GM18508 (cell line): ENCODE measurements at regions not wholly inside any gene's neighbourhood (a gene's known extent, or its start where the extent isn't known, plus 50 kb on each side); places are given as distances from the start of the nearest gene placed in this dataset.
A peak's percentile ranks its signal among the peaks of the same experiment; 100 is the strongest.

Experiments
- ATAC-seq: cut with Tn5 transposase; IDR thresholded peaks from one replicate; pipeline ENCODE4 v1.9.1; 2021; ENCODE audit warnings: moderate number of reproducible peaks; ENCODE audit not compliant: insufficient read depth, unreplicated experiment

GRCh38 chr10:10365676-10366075 is 652.0 kb upstream of the CELF2 start:
- no peak for ATAC-seq

DNA sequence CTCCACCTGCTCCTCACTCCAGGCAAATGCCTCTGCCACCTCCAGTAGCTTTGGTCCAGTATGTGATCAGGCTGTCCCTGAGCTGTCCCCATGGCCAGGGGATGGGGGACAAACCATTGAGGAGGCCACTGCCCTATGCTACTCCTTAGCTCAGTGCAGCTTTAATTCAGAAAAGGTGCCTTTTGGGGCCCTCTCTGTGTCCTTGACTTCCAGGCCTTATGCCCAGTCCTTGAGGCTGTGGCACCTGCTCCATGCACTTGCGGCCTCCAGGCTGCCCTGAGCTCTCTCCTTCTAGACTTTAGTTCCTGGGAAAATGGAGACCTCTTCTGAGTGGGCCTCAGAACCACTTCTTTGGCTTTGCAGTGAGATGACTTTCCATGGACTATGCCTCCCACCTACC is 650.8 kb upstream of the CELF2 start:
- ATAC-seq, result no peak

DNA sequence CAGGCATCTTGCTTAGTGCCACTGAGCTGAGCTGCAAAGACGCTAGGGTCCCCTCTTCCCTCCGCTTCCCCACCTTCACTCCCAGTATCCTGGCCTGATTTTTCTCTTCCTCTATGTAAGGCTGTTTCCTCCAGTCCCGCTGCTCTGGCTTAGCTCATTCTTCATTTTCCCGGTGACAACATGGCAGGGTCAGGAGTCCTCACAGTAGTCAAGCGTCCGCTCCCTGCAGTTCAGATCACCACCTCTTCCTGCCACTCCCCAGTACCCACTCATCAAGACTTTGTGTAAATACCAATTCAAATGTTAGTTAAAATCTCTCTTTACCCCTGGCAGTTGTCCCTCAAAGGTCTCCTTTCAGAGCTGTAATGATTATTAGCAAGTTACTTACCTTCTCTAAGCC is 650.4 kb upstream of the CELF2 start:
- no peak for ATAC-seq

DNA sequence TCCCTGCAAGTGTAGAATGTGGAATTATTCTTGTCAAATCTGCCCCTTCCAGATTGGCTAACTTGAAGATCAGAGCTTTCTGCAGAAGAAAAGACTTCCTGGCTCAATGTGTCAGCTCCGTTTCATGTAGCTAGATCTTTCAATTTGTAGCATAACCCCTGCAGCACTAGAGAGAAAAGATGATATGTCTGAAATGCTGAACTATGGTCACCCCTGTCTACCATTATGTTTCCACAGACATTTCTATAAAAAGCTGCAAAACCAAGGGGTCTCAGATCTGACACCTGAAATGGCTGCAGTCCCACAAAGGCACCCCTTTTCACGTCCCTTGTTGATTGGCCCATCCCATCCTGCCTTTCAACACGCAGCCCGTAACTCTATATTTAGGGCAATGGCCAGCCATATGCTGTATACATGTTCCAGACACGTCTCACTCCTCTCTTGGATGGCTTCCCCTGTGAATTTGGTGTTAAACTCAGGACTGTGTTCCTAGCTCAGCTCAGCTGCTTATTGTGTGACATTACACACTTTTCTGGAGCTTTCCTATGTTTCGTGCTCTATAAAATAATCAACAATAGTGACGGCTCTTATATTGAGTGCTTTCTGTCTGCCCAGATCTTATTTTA is 648.6 kb upstream of the CELF2 start:
- ATAC-seq, result no peak

DNA sequence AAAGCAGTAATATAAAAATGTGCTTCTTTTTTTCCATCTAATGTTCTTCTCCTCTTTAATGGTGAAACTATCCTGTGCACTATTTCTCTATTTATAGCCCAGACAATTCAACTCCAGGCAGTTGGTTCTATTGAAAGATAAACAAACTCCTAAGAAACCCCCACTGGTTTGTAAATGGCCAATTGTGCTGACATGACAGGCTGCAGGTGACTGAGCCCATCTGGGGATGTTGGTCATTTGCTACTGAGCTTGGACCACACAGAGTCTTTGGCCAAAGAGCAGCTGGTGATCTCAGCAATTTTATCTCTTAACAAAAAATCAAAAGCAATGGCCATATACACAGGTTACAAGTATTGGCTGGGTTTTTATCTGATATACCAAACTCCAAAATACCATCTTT is 631.8 kb upstream of the CELF2 start:
- ATAC-seq, result no peak

DNA sequence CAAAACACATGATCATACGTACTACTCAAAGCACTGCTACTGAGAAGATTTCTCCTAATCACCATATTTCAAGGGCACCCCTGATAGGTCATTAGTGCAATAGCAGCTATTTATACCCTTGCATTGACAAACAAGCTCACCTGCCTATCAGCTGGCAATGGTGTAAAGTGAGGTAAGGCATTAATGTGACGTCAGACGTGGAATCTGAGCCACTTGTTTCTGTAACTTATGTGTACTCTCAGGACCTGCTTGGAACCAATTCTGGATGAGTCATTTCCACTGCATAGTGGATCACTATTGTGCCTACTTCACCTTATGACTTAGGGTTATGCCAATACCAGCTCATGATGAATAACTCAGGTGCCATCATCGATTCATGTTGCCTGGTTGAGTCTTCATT is 628.5 kb upstream of the CELF2 start:
- no peak for ATAC-seq

DNA sequence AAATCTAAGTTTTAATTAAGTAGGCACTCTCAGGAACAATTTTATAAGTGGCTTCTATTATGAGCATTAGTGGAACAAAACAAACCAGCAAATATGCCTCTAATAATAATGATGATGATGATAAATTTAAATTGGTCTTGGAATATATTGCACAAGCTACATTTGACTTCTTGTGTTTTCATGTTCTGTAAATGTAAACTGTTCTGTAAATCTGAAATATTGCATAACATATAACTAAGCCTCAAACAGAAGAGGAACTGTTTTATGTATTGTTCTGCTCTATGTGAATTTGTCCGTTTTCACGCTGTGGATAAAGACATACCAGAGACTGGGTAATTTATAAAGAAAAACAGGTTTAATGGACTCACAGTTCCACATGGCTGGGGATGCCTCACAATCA is 625.2 kb upstream of the CELF2 start:
- no peak for ATAC-seq

- no peak for ATAC-seq
Measured at GRCh38 chr10:10394933-10395658, 622.6 kb upstream of the CELF2 start.

GRCh38 chr10:10396601-10397000 is 621.1 kb upstream of the CELF2 start:
- no peak for ATAC-seq

DNA sequence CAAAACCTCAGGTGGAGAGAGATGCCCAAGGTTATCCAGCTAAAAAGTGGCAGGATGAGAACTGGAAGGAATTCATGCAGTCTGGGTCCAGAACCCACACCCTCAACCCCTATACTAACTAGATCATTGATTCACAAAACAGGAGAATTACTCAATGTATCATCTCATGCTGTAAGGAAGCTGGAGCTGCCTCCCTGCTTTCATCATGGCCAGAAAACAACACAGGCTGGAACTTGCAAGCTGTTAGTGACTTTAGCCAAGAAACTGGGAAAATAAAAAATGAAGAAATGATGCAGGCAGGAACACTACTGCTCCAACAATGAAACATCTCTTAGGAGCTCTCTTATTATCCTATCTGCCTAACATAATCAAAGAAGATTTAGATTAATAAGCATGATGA is 619.8 kb upstream of the CELF2 start:
- ATAC-seq, result no peak

- no peak for ATAC-seq
Measured at GRCh38 chr10:10403762-10404161, 613.9 kb upstream of the CELF2 start.

DNA sequence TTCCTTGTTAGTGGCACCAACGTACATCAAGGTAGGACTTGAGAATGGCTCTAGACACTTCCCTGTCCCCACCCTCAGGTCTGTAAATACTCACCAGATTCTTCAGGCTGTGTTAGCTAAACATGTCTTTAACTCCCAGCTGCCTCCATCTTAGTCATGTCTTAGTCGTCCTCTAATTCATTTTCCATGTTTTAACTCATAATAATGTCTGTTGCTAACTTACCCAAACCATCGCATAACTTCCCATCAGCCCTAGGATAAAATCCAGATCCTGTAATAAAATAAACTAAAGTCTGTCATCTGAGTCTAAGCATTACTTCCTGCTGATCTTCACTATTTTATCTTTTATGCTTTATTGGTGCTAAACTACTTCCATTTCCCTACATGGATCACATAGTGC is 600.0 kb upstream of the CELF2 start:
- no peak for ATAC-seq

GRCh38 chr10:10418387-10418786 is 599.3 kb upstream of the CELF2 start:
- ATAC-seq, result peak; percentile 99

- no peak for ATAC-seq
Measured at GRCh38 chr10:10421071-10421470, 596.6 kb upstream of the CELF2 start.

DNA sequence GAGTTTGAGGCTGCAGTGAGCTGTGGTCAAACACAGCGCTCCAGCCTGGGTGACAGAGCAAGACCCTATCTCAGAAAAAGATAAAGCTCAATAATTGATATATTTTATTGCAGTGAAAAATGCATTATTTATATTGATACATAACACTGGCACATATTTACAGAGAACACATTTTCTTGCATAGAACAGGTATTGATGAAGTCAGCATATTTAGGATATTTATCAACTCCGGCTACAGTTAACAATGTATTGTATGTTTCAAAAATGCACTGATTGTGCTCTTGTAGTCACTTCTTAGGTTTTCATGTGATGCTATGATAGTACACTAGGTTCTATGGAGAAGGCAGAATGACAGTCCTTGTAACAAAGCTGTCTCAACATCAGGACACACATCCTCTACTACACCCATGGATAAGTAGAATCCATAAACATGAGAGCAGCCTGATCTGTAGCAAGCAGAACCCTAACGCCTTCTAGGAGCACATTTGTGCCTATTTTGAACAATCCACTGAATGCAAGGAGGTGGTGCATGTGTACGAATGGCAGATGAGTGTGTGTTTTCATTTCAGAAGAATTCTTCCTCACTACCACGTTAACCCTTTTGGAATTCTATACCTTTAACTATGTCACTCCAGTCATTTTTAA is 586.1 kb upstream of the CELF2 start:
- no peak for ATAC-seq

- ATAC-seq, result no peak
Measured at GRCh38 chr10:10432296-10433035, 585.2 kb upstream of the CELF2 start.

DNA sequence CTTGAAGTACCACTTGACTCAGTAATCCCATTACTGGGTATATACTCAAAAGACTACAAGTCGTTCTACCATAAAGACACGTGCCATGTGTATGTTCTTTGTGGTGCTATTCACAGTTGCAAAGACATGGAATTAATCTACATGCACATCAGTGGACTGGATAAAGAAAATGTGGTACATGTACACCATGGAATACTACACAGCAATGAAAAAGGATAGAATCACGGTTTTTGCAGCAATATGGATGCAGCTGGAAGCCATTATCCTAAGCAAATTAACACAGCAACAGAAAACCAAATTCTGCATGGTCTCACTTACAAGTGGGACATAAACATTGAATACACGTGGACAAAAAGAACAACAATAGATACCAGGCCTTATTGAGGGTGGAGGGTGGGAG is 583.4 kb upstream of the CELF2 start:
- no peak for ATAC-seq

GRCh38 chr10:10437886-10438285 is 579.8 kb upstream of the CELF2 start:
- ATAC-seq, result no peak

DNA sequence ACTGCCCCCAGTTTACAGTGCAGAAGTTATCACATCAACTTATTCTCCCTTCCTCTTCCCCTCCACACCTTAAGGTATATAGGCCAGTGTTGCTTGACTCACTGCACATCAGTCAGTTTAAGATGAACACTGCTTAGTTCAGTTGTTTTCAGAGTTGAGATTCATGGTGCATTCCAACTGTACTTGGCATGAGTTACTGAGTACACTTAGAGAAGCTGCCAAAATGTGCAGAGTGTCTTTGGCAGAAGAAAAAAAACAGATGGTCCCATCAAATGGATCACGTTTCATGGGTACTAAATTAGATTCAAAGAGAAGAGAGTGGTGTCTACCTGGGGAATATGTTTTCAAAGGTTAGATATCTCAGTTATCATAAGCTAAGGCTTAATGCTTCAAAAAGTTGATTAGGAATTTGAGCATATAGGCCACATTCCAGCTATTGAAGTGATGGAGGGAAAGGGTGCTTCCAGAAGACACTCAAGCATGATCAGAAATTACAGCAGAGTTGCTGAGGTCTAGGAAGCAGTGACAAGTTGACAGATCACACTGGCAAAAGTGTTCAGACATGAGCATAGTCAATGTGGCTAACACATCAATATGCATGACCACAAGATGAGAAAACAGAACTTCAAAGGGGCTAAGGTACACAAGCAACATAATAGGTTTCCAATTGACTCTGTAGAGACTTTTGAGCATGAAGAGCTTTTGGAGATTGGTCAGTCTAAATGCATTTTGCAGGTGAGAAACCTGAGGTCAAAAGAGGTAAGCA is 579.2 kb upstream of the CELF2 start:
- no peak for ATAC-seq

DNA sequence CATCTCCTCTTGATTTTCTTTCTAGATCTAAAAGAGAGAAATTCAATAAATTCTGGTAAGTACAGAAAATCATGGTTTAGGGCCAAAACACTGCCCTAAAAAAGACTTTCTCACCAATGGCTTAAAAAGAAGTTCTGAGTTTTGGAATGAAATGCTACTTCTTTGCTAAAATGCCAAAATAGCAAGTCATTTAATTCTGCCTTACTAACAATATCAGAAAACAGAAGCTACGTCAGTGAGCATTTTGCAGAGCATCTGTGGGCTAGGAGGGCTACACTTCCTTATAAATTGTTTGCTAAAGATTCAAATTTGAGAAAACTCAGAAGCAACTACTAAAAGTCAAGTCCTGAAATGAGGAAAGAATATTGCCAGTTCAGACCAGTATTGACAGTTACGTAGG is 560.8 kb upstream of the CELF2 start:
- ATAC-seq, result no peak
